ENCODE measurements at regions not wholly inside any gene's neighbourhood (a gene's known extent, or its start where the extent isn't known, plus 50 kb on each side); places are given as distances from the start of the nearest gene placed in this dataset.
"Not testable (repeated sequence)": the region's sequence is repeated elsewhere in the genome, so short reads cannot be mapped to it uniquely, and the experiment has no call there.

- TF ChIP-seq ZNF362 (tag by site-specific recombination; IDR thresholded peaks at IDR 0.05) (no peak), ZNF692 (tag by site-specific recombination; IDR thresholded peaks at IDR 0.05) (no peak), KLF1 (tag by site-specific recombination; IDR thresholded peaks at IDR 0.05) (no peak), YY2 (tag by site-specific recombination; IDR thresholded peaks at IDR 0.05) (no peak), MZF1 (tag by site-specific recombination; IDR thresholded peaks at IDR 0.05; ENCODE audit: borderline replicate concordance) (no peak), PBX3 (CRISPR knock-in tag; IDR thresholded peaks at IDR 0.05) (no peak), ZFP3 (tag by site-specific recombination; IDR thresholded peaks at IDR 0.05; ENCODE audit: low read depth) (no peak), ZNF19 (tag by site-specific recombination; IDR thresholded peaks at IDR 0.05; ENCODE audit: low read depth) (no peak)
Observed at GRCh38 chr11:57942808-57943207, 80.9 kb upstream of the OR9Q1 start (continued).

GRCh38 chr11:57943766-57944165 is 79.9 kb upstream of the OR9Q1 start:
- H3K9me3 ChIP-seq (ENCODE audit: control insufficient read depth, insufficient read depth, low read depth, low read length); H3K4me1 ChIP-seq (ENCODE audit: control insufficient read depth, insufficient read depth, low read length); H3K36me3 ChIP-seq (ENCODE audit: control insufficient read depth in 2 of 2, insufficient read depth in 1 of 2, low read length in 2 of 2); POLR2A ChIA-PET; H3K4me3 ChIP-seq (ENCODE audit: low read depth, low read length); CTCF ChIA-PET; H3K27ac ChIP-seq (ENCODE audit: extremely low read depth, low read depth, low read length): not testable (repeated sequence)

- CTCF ChIA-PET: no interaction called here
- TF ChIP-seq ZNF426 (tag by site-specific recombination; IDR thresholded peaks at IDR 0.05) (no peak), HIC1 (tag by site-specific recombination; IDR thresholded peaks at IDR 0.05) (no peak), ZNF785 (tag by site-specific recombination; IDR thresholded peaks at IDR 0.05) (no peak)
Observed at GRCh38 chr11:57946628-57947027, 77.1 kb upstream of the OR9Q1 start.

GRCh38 chr11:57964660-57965059 is 59.0 kb upstream of the OR9Q1 start:
- no peaks in the 10 kb centered on the region for H3K9me3 ChIP-seq (ENCODE audit: control insufficient read depth, insufficient read depth, low read depth, low read length)
- POLR2A ChIA-PET: no interaction called here
- no peaks in the 10 kb centered on the region for H3K4me1 ChIP-seq (ENCODE audit: control insufficient read depth, insufficient read depth, low read length)
- H3K36me3 ChIP-seq (ENCODE audit: control insufficient read depth in 2 of 2, insufficient read depth in 1 of 2, low read length in 2 of 2): no peaks in the 10 kb centered on the region
- no peak overlapping the region for H3K27ac ChIP-seq (ENCODE audit: extremely low read depth, low read depth, low read length)
- CTCF ChIA-PET: no interaction called here
- no peak overlapping the region for H3K4me3 ChIP-seq (ENCODE audit: low read depth, low read length)
- TF ChIP-seq SETDB1 (IDR thresholded peaks at IDR 0.05; ENCODE audit: insufficient read length, low read length) (no peak), ZNF433 (tag by site-specific recombination; IDR thresholded peaks at IDR 0.05; ENCODE audit: low read depth) (no peak), ZNF585B (tag by site-specific recombination; IDR thresholded peaks at IDR 0.05) (no peak), KLF1 (tag by site-specific recombination; IDR thresholded peaks at IDR 0.05) (no peak), PBX3 (CRISPR knock-in tag; IDR thresholded peaks at IDR 0.05) (no peak), ZNF280D (tag by site-specific recombination; IDR thresholded peaks at IDR 0.05) (no peak), ZNF157 (tag by site-specific recombination; IDR thresholded peaks at IDR 0.05) (no peak), ZSCAN16 (tag by site-specific recombination; IDR thresholded peaks at IDR 0.05) (no peak), ZNF837 (tag by site-specific recombination; IDR thresholded peaks at IDR 0.05) (no peak), SP2 (tag by site-specific recombination; IDR thresholded peaks at IDR 0.05) (no peak)

More at GRCh38 chr11:57946628-57947027, 77.1 kb upstream of the OR9Q1 start:
- Histone ChIP-seq H3K4me3 (ENCODE audit: low read depth, low read length) (no peak overlapping the region), H3K4me1 (ENCODE audit: control insufficient read depth, insufficient read depth, low read length) (no peaks in the 10 kb centered on the region), H3K27ac (ENCODE audit: extremely low read depth, low read depth, low read length) (no peak overlapping the region), H3K36me3 (ENCODE audit: control insufficient read depth in 2 of 2, insufficient read depth in 1 of 2, low read length in 2 of 2) (no peaks in the 10 kb centered on the region), H3K9me3 (ENCODE audit: control insufficient read depth, insufficient read depth, low read depth, low read length) (no peaks in the 10 kb centered on the region)
- POLR2A ChIA-PET: no interaction called here
